ENCODE measurements at regions not wholly inside any gene's neighbourhood (a gene's known extent, or its start where the extent isn't known, plus 50 kb on each side); places are given as distances from the start of the nearest gene placed in this dataset.

DNA sequence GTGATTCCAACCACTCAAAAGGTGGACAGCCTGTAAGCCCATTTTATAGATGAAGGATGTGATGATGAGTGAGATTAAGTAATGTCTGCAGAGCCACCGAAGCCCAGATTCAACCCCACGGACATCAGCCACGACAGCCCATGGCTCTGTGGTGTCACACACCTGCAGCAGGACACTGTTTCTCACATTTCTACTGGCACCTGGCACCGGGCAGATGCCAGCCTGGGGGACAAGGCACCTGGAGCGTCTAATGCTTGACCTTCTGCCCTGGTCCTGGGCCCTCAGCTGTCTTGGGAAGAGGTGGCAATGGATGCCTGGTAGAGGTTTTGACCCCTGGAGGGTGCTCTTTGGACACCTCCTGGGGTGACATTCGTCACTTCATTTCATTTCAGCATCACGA, 176.3 kb downstream of the ANAPC1 start:
- Mint-ChIP-seq H3K27me3 (ENCODE audit: unreplicated experiment) (no peaks in the 10 kb centered on the region), H3K4me1 (ENCODE audit: low read depth, unreplicated experiment) (peaks cover 9% of the 10 kb centered on the region), H3K36me3 (ENCODE audit: unreplicated experiment) (peaks cover 13% of the 10 kb centered on the region), H3K9me3 (ENCODE audit: unreplicated experiment) (peaks cover 2% of the 10 kb centered on the region), H3K27ac (ENCODE audit: unreplicated experiment) (no peak overlapping the region), H3K4me3 (ENCODE audit: unreplicated experiment) (no peak overlapping the region)
- no peak for DNase-seq
- TF ChIP-seq, protein P1, sequence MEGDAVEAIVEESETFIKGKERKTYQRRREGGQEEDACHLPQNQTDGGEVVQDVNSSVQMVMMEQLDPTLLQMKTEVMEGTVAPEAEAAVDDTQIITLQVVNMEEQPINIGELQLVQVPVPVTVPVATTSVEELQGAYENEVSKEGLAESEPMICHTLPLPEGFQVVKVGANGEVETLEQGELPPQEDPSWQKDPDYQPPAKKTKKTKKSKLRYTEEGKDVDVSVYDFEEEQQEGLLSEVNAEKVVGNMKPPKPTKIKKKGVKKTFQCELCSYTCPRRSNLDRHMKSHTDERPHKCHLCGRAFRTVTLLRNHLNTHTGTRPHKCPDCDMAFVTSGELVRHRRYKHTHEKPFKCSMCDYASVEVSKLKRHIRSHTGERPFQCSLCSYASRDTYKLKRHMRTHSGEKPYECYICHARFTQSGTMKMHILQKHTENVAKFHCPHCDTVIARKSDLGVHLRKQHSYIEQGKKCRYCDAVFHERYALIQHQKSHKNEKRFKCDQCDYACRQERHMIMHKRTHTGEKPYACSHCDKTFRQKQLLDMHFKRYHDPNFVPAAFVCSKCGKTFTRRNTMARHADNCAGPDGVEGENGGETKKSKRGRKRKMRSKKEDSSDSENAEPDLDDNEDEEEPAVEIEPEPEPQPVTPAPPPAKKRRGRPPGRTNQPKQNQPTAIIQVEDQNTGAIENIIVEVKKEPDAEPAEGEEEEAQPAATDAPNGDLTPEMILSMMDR (IDR thresholded peaks at IDR 0.05; ENCODE audit: partially characterized antibody, unreplicated experiment) = no peak

DNA sequence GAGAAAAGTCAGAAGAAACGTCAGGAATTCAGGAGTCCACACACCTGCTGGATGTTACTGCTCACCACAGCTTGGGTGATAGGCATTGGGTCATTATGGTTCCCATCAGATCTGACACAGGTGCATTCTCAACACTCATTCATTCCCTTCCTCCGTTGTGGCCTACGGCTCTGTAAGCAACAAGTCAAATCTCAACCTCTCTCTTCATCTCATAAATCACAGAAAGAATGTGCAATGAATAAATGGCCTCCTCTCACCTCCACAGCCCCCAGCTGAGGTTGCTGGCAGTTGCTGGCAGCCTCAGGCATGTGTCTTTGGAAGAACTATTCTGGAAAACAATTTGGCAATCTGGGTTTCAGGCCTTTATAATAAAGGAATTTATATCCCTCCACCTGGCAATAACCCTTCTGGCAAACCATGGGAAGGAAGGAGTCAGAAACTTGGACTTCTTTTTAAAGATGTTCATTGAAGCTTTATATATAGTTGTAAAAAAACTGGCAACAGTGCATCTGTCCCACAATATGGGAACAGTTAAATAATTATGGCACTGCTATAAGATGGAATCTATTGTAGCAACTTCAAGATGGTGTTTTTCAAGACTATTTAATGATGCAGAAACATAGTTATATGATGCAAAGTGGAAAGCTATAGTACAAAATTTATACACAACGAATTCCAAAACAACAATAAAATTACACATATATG, 175.4 kb downstream of the ANAPC1 start:
- no peak for DNase-seq
- Mint-ChIP-seq H3K9me3 (ENCODE audit: unreplicated experiment) (peaks cover 2% of the 10 kb centered on the region), H3K27me3 (ENCODE audit: unreplicated experiment) (no peaks in the 10 kb centered on the region), H3K4me1 (ENCODE audit: low read depth, unreplicated experiment) (peaks cover 9% of the 10 kb centered on the region), H3K27ac (ENCODE audit: unreplicated experiment) (no peak overlapping the region), H3K36me3 (ENCODE audit: unreplicated experiment) (peaks cover 13% of the 10 kb centered on the region), H3K4me3 (ENCODE audit: unreplicated experiment) (no peak overlapping the region)
- TF ChIP-seq, protein P1 (IDR thresholded peaks at IDR 0.05; ENCODE audit: partially characterized antibody, unreplicated experiment) = no peak

- Mint-ChIP-seq H3K27me3 (ENCODE audit: unreplicated experiment) (no peaks in the 10 kb centered on the region), H3K36me3 (ENCODE audit: unreplicated experiment) (peaks cover 13% of the 10 kb centered on the region), H3K4me1 (ENCODE audit: low read depth, unreplicated experiment) (peaks cover 8% of the 10 kb centered on the region), H3K27ac (ENCODE audit: unreplicated experiment) (no peak overlapping the region), H3K9me3 (ENCODE audit: unreplicated experiment) (peaks cover 2% of the 10 kb centered on the region), H3K4me3 (ENCODE audit: unreplicated experiment) (no peak overlapping the region)
- TF ChIP-seq, protein P1 (IDR thresholded peaks at IDR 0.05; ENCODE audit: partially characterized antibody, unreplicated experiment) = no peak
- DNase-seq = no peak
These were observed 174.7 kb downstream of the ANAPC1 start for GRCh38 chr2:111709321-111709720.

GRCh38 chr2:111710085-111710484, 173.9 kb downstream of the ANAPC1 start:
- Mint-ChIP-seq H3K27me3 (ENCODE audit: unreplicated experiment) (no peaks in the 10 kb centered on the region), H3K27ac (ENCODE audit: unreplicated experiment) (no peak overlapping the region), H3K36me3 (ENCODE audit: unreplicated experiment) (peaks cover 13% of the 10 kb centered on the region), H3K4me1 (ENCODE audit: low read depth, unreplicated experiment) (peaks cover 7% of the 10 kb centered on the region), H3K9me3 (ENCODE audit: unreplicated experiment) (peaks cover 2% of the 10 kb centered on the region), H3K4me3 (ENCODE audit: unreplicated experiment) (no peak overlapping the region)
- TF ChIP-seq, protein P1 (IDR thresholded peaks at IDR 0.05; ENCODE audit: partially characterized antibody, unreplicated experiment) = no peak
- DNase-seq = no peak

- Mint-ChIP-seq H3K4me1 (ENCODE audit: low read depth, unreplicated experiment) (peaks cover 4% of the 10 kb centered on the region), H3K9me3 (ENCODE audit: unreplicated experiment) (peaks cover 2% of the 10 kb centered on the region), H3K4me3 (ENCODE audit: unreplicated experiment) (no peak overlapping the region), H3K36me3 (ENCODE audit: unreplicated experiment) (peaks cover 13% of the 10 kb centered on the region), H3K27ac (ENCODE audit: unreplicated experiment) (no peak overlapping the region), H3K27me3 (ENCODE audit: unreplicated experiment) (no peaks in the 10 kb centered on the region)
- TF ChIP-seq, protein P1 (IDR thresholded peaks at IDR 0.05; ENCODE audit: partially characterized antibody, unreplicated experiment) = no peak
- no peak for DNase-seq
These were observed 173.4 kb downstream of the ANAPC1 start for GRCh38 chr2:111710613-111711012.

Data from glutamatergic neuron (in vitro differentiated cells).